ENCODE measurements at regions not wholly inside any gene's neighbourhood (a gene's known extent, or its start where the extent isn't known, plus 50 kb on each side); places are given as distances from the start of the nearest gene placed in this dataset.

- H3K9ac ChIP-seq (ENCODE audit: low read depth, low read length) = no peak overlapping the region
- H3K9me3 ChIP-seq (ENCODE audit: insufficient read depth, low read depth, low read length) = no peaks in the 10 kb centered on the region
- H3K27me3 ChIP-seq (ENCODE audit: insufficient read depth, low read length) = no peaks in the 10 kb centered on the region
- no peaks in the 10 kb centered on the region for H3K36me3 ChIP-seq (ENCODE audit: insufficient read depth, low read depth, low read length)
- H3K4me3 ChIP-seq (ENCODE audit: low read length) = no peak overlapping the region
- no peak overlapping the region for H3K27ac ChIP-seq (ENCODE audit: low read length)
- H3K4me1 ChIP-seq (ENCODE audit: insufficient read depth, low read length) = no peaks in the 10 kb centered on the region
Observed at GRCh38 chr13:33452873-33453517, 167.4 kb upstream of the STARD13 start.

GRCh38 chr13:33453936-33454335 is 168.4 kb upstream of the STARD13 start:
- Histone ChIP-seq H3K9ac (ENCODE audit: low read depth, low read length) (no peak overlapping the region), H3K36me3 (ENCODE audit: insufficient read depth, low read depth, low read length) (no peaks in the 10 kb centered on the region), H3K4me3 (ENCODE audit: low read length) (no peak overlapping the region), H3K4me1 (ENCODE audit: insufficient read depth, low read length) (no peaks in the 10 kb centered on the region), H3K27me3 (ENCODE audit: insufficient read depth, low read length) (no peaks in the 10 kb centered on the region), H3K9me3 (ENCODE audit: insufficient read depth, low read depth, low read length) (no peaks in the 10 kb centered on the region), H3K27ac (ENCODE audit: low read length) (no peak overlapping the region)

- no peaks in the 10 kb centered on the region for H3K4me1 ChIP-seq (ENCODE audit: insufficient read depth, low read length)
- no peak overlapping the region for H3K27ac ChIP-seq (ENCODE audit: low read length)
- no peak overlapping the region for H3K9ac ChIP-seq (ENCODE audit: low read depth, low read length)
- H3K4me3 ChIP-seq (ENCODE audit: low read length) = no peak overlapping the region
- no peaks in the 10 kb centered on the region; the same call in 1 of the 2 replicates for H3K9me3 ChIP-seq (ENCODE audit: insufficient read depth, low read depth, low read length)
- H3K36me3 ChIP-seq (ENCODE audit: insufficient read depth, low read depth, low read length) = no peaks in the 10 kb centered on the region
- H3K27me3 ChIP-seq (ENCODE audit: insufficient read depth, low read length) = no peaks in the 10 kb centered on the region
Observed at GRCh38 chr13:33454844-33455705, 169.5 kb upstream of the STARD13 start.

GRCh38 chr13:33459702-33460101 is 174.1 kb upstream of the STARD13 start:
- H3K36me3 ChIP-seq (ENCODE audit: insufficient read depth, low read depth, low read length) = no peaks in the 10 kb centered on the region
- H3K27ac ChIP-seq (ENCODE audit: low read length) = no peak overlapping the region
- no peak overlapping the region for H3K4me3 ChIP-seq (ENCODE audit: low read length)
- no peaks in the 10 kb centered on the region for H3K27me3 ChIP-seq (ENCODE audit: insufficient read depth, low read length)
- H3K4me1 ChIP-seq (ENCODE audit: insufficient read depth, low read length) = no peaks in the 10 kb centered on the region
- no peak overlapping the region for H3K9ac ChIP-seq (ENCODE audit: low read depth, low read length)
- H3K9me3 ChIP-seq (ENCODE audit: insufficient read depth, low read depth, low read length) = no peaks in the 10 kb centered on the region; the same call in 1 of the 2 replicates

GRCh38 chr13:33462109-33462508 is 176.6 kb upstream of the STARD13 start:
- no peak overlapping the region for H3K9ac ChIP-seq (ENCODE audit: low read depth, low read length)
- H3K9me3 ChIP-seq (ENCODE audit: insufficient read depth, low read depth, low read length) = no peaks in the 10 kb centered on the region; the same call in 1 of the 2 replicates
- no peaks in the 10 kb centered on the region for H3K27me3 ChIP-seq (ENCODE audit: insufficient read depth, low read length)
- H3K4me3 ChIP-seq (ENCODE audit: low read length) = no peak overlapping the region
- H3K27ac ChIP-seq (ENCODE audit: low read length) = no peak overlapping the region
- no peaks in the 10 kb centered on the region for H3K36me3 ChIP-seq (ENCODE audit: insufficient read depth, low read depth, low read length)
- no peaks in the 10 kb centered on the region for H3K4me1 ChIP-seq (ENCODE audit: insufficient read depth, low read length)

GRCh38 chr13:33464345-33464744 is 178.8 kb upstream of the STARD13 start:
- Histone ChIP-seq H3K27me3 (ENCODE audit: insufficient read depth, low read length) (no peaks in the 10 kb centered on the region), H3K4me1 (ENCODE audit: insufficient read depth, low read length) (no peaks in the 10 kb centered on the region), H3K27ac (ENCODE audit: low read length) (no peak overlapping the region), H3K4me3 (ENCODE audit: low read length) (no peak overlapping the region), H3K36me3 (ENCODE audit: insufficient read depth, low read depth, low read length) (no peaks in the 10 kb centered on the region), H3K9ac (ENCODE audit: low read depth, low read length) (no peak overlapping the region), H3K9me3 (ENCODE audit: insufficient read depth, low read depth, low read length) (no peaks in the 10 kb centered on the region; the same call in 1 of the 2 replicates)

GRCh38 chr13:33466262-33466661 is 180.7 kb upstream of the STARD13 start:
- Histone ChIP-seq H3K27ac (ENCODE audit: low read length) (no peak overlapping the region), H3K4me1 (ENCODE audit: insufficient read depth, low read length) (peaks cover 3% of the 10 kb centered on the region; the same call in 1 of the 2 replicates), H3K4me3 (ENCODE audit: low read length) (no peak overlapping the region), H3K9ac (ENCODE audit: low read depth, low read length) (no peak overlapping the region), H3K36me3 (ENCODE audit: insufficient read depth, low read depth, low read length) (no peaks in the 10 kb centered on the region), H3K27me3 (ENCODE audit: insufficient read depth, low read length) (no peaks in the 10 kb centered on the region), H3K9me3 (ENCODE audit: insufficient read depth, low read depth, low read length) (no peaks in the 10 kb centered on the region)

GRCh38 chr13:33467556-33467955 is 182.0 kb upstream of the STARD13 start:
- H3K4me1 ChIP-seq (ENCODE audit: insufficient read depth, low read length) = peaks cover 8% of the 10 kb centered on the region; the same call in 1 of the 2 replicates
- H3K27me3 ChIP-seq (ENCODE audit: insufficient read depth, low read length) = no peaks in the 10 kb centered on the region
- H3K36me3 ChIP-seq (ENCODE audit: insufficient read depth, low read depth, low read length) = no peaks in the 10 kb centered on the region
- no peak overlapping the region for H3K9ac ChIP-seq (ENCODE audit: low read depth, low read length)
- no peak overlapping the region for H3K27ac ChIP-seq (ENCODE audit: low read length)
- H3K9me3 ChIP-seq (ENCODE audit: insufficient read depth, low read depth, low read length) = no peaks in the 10 kb centered on the region
- H3K4me3 ChIP-seq (ENCODE audit: low read length) = no peak overlapping the region

- H3K36me3 ChIP-seq (ENCODE audit: insufficient read depth, low read depth, low read length) = no peaks in the 10 kb centered on the region
- H3K9ac ChIP-seq (ENCODE audit: low read depth, low read length) = peak overlapping the region; percentile 49; the same call in 1 of the 2 replicates
- 0 out of 2 replicates have a peak overlapping the region, but pooled peaks have one; percentile 3 for H3K4me3 ChIP-seq (ENCODE audit: low read length)
- H3K27ac ChIP-seq (ENCODE audit: low read length) = no peak overlapping the region
- peaks cover 8% of the 10 kb centered on the region; the same call in 1 of the 2 replicates for H3K4me1 ChIP-seq (ENCODE audit: insufficient read depth, low read length)
- H3K27me3 ChIP-seq (ENCODE audit: insufficient read depth, low read length) = no peaks in the 10 kb centered on the region
- no peaks in the 10 kb centered on the region for H3K9me3 ChIP-seq (ENCODE audit: insufficient read depth, low read depth, low read length)
Observed at GRCh38 chr13:33471204-33471603, 185.6 kb upstream of the STARD13 start.

- H3K4me1 ChIP-seq (ENCODE audit: insufficient read depth, low read length) = peaks cover 8% of the 10 kb centered on the region; the same call in 1 of the 2 replicates
- H3K36me3 ChIP-seq (ENCODE audit: insufficient read depth, low read depth, low read length) = no peaks in the 10 kb centered on the region
- H3K4me3 ChIP-seq (ENCODE audit: low read length) = no peak overlapping the region
- H3K9ac ChIP-seq (ENCODE audit: low read depth, low read length) = no peak overlapping the region
- no peaks in the 10 kb centered on the region for H3K27me3 ChIP-seq (ENCODE audit: insufficient read depth, low read length)
- no peak overlapping the region for H3K27ac ChIP-seq (ENCODE audit: low read length)
- H3K9me3 ChIP-seq (ENCODE audit: insufficient read depth, low read depth, low read length) = peaks cover 2% of the 10 kb centered on the region; the same call in 1 of the 2 replicates
Observed at GRCh38 chr13:33472446-33472845, 186.9 kb upstream of the STARD13 start.

- H3K27me3 ChIP-seq (ENCODE audit: insufficient read depth, low read length) = no peaks in the 10 kb centered on the region
- H3K9me3 ChIP-seq (ENCODE audit: insufficient read depth, low read depth, low read length) = peaks cover 11% of the 10 kb centered on the region
- no peak overlapping the region for H3K4me3 ChIP-seq (ENCODE audit: low read length)
- H3K36me3 ChIP-seq (ENCODE audit: insufficient read depth, low read depth, low read length) = no peaks in the 10 kb centered on the region
- H3K27ac ChIP-seq (ENCODE audit: low read length) = no peak overlapping the region
- H3K4me1 ChIP-seq (ENCODE audit: insufficient read depth, low read length) = no peaks in the 10 kb centered on the region
- no peak overlapping the region for H3K9ac ChIP-seq (ENCODE audit: low read depth, low read length)
Observed at GRCh38 chr13:33479105-33479504, 193.6 kb upstream of the STARD13 start.

- Histone ChIP-seq H3K4me1 (ENCODE audit: insufficient read depth, low read length) (no peaks in the 10 kb centered on the region), H3K27me3 (ENCODE audit: insufficient read depth, low read length) (no peaks in the 10 kb centered on the region), H3K27ac (ENCODE audit: low read length) (no peak overlapping the region), H3K9me3 (ENCODE audit: insufficient read depth, low read depth, low read length) (peaks cover 15% of the 10 kb centered on the region), H3K36me3 (ENCODE audit: insufficient read depth, low read depth, low read length) (no peaks in the 10 kb centered on the region), H3K9ac (ENCODE audit: low read depth, low read length) (no peak overlapping the region), H3K4me3 (ENCODE audit: low read length) (no peak overlapping the region)
Observed at GRCh38 chr13:33480561-33480960, 195.0 kb upstream of the STARD13 start.
